ENCODE measurements at regions not wholly inside any gene's neighbourhood (a gene's known extent, or its start where the extent isn't known, plus 50 kb on each side); places are given as distances from the start of the nearest gene placed in this dataset.

DNA sequence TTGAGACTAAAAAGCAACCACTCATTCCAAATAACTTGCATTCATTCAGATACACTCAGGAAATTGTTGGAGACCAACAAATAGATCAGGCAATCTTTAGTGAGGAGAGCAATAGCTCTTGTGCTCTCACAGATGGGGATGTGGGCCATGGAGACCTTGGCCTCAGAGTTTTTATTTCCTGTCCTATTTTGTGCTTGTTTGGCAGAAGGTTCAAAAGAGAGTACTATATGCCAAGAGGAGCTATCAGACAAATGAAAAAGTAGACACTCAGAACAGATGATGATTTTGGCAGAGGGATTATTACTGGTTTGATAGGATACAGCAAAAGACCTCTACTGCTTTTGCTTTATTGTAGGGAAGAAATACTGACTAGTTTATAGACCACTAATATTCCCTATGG lies 230.2 kb downstream of the KCNE4 start:
- H3K27me3 ChIP-seq: no peaks in the 10 kb centered on the region
- intact Hi-C loops (cut with DNase I; ENCODE audit: low total_unique reads): no loop called here
- H3K4me3 ChIP-seq: no peak overlapping the region
- peaks cover 0 to 8% (median 3%) of the 10 kb centered on the region in 4 donors for H3K4me1 ChIP-seq
- H3K9me3 ChIP-seq: no peaks in the 10 kb centered on the region
- TF ChIP-seq, protein P1, sequence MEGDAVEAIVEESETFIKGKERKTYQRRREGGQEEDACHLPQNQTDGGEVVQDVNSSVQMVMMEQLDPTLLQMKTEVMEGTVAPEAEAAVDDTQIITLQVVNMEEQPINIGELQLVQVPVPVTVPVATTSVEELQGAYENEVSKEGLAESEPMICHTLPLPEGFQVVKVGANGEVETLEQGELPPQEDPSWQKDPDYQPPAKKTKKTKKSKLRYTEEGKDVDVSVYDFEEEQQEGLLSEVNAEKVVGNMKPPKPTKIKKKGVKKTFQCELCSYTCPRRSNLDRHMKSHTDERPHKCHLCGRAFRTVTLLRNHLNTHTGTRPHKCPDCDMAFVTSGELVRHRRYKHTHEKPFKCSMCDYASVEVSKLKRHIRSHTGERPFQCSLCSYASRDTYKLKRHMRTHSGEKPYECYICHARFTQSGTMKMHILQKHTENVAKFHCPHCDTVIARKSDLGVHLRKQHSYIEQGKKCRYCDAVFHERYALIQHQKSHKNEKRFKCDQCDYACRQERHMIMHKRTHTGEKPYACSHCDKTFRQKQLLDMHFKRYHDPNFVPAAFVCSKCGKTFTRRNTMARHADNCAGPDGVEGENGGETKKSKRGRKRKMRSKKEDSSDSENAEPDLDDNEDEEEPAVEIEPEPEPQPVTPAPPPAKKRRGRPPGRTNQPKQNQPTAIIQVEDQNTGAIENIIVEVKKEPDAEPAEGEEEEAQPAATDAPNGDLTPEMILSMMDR (IDR thresholded peaks at IDR 0.05): no peak
- no peaks in the 10 kb centered on the region for H3K36me3 ChIP-seq
- H3K27ac ChIP-seq: no peak overlapping the region
- no peak for DNase-seq

DNA sequence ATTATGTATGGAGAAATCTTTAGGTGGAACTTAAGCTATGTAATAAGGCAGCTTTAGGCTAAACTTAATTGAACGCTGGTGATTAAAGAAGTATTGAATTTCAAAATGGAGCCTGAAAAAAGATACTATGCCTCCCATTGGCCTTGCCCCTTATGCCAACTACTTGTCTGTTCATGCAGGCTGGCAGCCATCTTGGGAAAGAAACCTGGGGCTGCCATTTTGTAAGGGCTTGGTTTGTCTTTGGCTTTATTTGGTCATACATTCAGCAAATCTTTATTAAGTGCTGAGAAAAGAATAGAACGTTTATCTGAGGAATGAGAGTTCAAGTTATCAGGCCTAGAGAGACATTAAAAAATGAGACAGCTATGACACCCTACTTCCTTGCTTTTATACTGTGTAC lies 231.3 kb downstream of the KCNE4 start:
- H3K27me3 ChIP-seq: no peaks in the 10 kb centered on the region
- H3K9me3 ChIP-seq: no peaks in the 10 kb centered on the region
- no peak overlapping the region for H3K4me3 ChIP-seq
- TF ChIP-seq, protein P1 (IDR thresholded peaks at IDR 0.05): no peak
- DNase-seq: no peak
- peaks cover 0 to 8% (median 3%) of the 10 kb centered on the region in 4 donors for H3K4me1 ChIP-seq
- intact Hi-C loops (cut with DNase I; ENCODE audit: low total_unique reads): no loop called here
- no peaks in the 10 kb centered on the region for H3K36me3 ChIP-seq
- no peak overlapping the region for H3K27ac ChIP-seq

DNA sequence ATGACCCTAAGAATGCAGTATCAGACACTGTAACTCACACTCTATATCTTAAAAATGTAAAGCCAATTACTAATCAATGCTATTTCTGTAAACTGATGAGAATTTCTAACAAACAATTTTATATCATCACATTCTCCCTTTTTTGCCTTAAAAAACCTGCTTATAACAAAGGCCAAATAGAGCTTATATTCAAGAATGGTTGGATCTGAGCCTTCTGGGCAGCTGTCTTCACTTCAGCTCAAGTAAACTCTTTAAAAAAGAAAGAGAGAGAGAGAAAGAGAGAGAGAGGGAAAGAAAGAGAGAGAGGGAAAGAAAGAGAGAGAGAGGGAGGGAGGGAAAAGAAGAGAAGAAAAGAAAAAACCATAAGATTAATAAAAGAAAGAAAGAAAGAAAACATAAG lies 231.8 kb downstream of the KCNE4 start:
- TF ChIP-seq, protein P1 (IDR thresholded peaks at IDR 0.05): no peak
- intact Hi-C loops (cut with DNase I; ENCODE audit: low total_unique reads): no loop called here

DNA sequence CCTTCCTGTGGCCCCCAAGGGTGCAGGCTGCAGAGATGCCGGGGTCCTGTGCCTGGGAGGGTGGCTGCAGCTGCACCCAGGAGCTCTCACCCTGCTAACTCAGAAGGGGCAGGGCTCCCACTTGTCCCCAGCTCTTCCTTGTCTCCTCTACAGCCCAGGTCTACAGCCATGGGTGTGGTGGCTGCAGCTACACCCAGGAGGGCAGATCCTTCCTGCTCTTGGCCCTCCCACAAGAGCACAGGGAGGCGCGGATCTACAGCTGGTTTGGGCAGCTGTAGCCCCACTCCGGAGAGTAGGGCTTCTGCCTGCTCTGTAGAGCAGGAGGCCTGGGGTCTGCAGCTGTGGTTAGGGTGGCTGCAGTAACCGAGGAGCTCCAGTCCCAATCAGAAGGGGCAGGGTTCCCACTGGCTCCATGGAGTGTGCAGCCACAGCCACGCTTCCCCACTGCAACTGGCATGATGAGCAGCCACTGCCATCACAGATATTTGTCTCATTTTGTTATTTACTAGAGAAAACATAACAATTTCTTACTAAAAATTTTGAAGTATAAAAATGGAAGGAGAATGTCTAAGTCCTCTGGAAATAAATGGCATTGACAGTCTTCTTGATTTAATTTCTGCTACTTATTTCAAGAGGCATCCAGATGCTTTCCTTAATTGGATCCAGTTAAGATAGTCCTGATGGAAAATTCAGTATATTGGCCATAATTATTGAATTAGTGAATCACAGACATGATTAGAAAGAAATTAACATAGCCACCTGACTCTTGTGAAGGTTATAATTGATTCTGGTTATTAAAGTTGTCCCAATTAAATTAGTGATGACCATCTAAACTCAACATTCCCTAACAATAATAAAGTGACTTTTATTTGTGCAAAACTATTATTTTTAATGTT lies 233.6 kb downstream of the KCNE4 start:
- H3K9me3 ChIP-seq: no peaks in the 10 kb centered on the region
- H3K4me3 ChIP-seq: no peak overlapping the region
- no peak for DNase-seq
- no peaks in the 10 kb centered on the region for H3K36me3 ChIP-seq
- H3K4me1 ChIP-seq: peaks cover 0 to 3% (median 0%) of the 10 kb centered on the region in 4 donors
- TF ChIP-seq, protein P1 (IDR thresholded peaks at IDR 0.05): no peak
- no peaks in the 10 kb centered on the region for H3K27me3 ChIP-seq
- intact Hi-C loops (cut with DNase I; ENCODE audit: low total_unique reads): no loop called here
- no peak overlapping the region for H3K27ac ChIP-seq

More for the DNA sequence above, 231.8 kb downstream of the KCNE4 start:
- no peak for DNase-seq
- H3K4me1 ChIP-seq: peaks cover 0 to 8% (median 3%) of the 10 kb centered on the region in 4 donors
- H3K36me3 ChIP-seq: no peaks in the 10 kb centered on the region
- H3K4me3 ChIP-seq: no peak overlapping the region
- no peaks in the 10 kb centered on the region for H3K9me3 ChIP-seq
- H3K27ac ChIP-seq: no peak overlapping the region
- H3K27me3 ChIP-seq: no peaks in the 10 kb centered on the region

DNA sequence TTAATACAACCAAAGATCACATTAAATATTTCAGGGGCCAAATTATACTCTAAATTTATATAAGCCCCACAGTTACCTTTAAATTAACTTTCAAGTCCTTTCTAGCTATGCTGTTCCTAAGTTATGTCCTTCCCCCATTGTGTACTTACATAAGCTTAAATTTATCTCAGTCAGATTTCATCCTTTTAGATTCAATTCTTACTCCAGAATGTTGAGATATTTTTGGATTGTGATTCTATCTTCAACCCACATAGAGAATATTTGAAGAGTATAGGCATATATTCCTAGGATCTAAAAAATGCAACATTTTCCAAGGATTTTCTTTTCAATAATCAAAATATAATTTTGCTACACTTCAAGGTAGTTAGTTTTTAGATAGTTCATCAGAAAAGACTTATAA lies 242.8 kb downstream of the KCNE4 start:
- TF ChIP-seq, protein P1 (IDR thresholded peaks at IDR 0.05): no peak
- Histone ChIP-seq H3K9me3 (no peaks in the 10 kb centered on the region), H3K4me3 (no peak overlapping the region), H3K27ac (no peak overlapping the region), H3K27me3 (no peaks in the 10 kb centered on the region), H3K36me3 (no peaks in the 10 kb centered on the region), H3K4me1 (no peaks in the 10 kb centered on the region)
- intact Hi-C loops (cut with DNase I; ENCODE audit: low total_unique reads): no loop called here
- DNase-seq: no peak
